Stimulated activated CD8-positive, alpha-beta memory T cell treated with anti-CD3 and anti-CD28 coated beads, Interleukin-12 subunit alpha, Interleukin-12 subunit beta, amount 100 ng/mL, for 24 hours (primary cell): ENCODE measurements at regions not wholly inside any gene's neighbourhood (a gene's known extent, or its start where the extent isn't known, plus 50 kb on each side); places are given as distances from the start of the nearest gene placed in this dataset.

Experiments used
- DNase-seq: peaks from one replicate; pipeline ENCODE4 v3.0.0-alpha.2; 2020; ENCODE audit errors: extremely low read depth

DNA sequence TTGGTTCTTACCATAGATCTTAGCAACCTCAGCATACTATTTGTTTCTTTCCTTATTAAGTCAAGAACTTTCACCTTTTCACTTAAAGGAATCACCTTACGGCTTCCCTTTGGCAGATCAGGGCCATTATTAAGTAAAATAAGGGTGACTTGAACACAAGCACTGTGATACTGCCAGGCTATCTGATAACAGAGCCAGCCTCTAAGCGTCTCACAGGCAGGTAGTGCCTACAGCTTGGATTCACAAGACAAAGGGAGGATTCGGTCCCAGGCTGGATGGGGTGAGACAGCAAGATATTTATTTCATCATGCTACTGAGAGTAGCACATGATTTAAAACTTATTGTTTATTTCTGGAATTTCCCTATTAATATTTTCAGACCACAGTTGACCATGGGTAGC is 218.6 kb downstream of the FOXO1 start:
- DNase-seq, result no peak

- DNase-seq, result no peak
Measured at GRCh38 chr13:40452038-40452666, 214.3 kb downstream of the FOXO1 start.

DNA sequence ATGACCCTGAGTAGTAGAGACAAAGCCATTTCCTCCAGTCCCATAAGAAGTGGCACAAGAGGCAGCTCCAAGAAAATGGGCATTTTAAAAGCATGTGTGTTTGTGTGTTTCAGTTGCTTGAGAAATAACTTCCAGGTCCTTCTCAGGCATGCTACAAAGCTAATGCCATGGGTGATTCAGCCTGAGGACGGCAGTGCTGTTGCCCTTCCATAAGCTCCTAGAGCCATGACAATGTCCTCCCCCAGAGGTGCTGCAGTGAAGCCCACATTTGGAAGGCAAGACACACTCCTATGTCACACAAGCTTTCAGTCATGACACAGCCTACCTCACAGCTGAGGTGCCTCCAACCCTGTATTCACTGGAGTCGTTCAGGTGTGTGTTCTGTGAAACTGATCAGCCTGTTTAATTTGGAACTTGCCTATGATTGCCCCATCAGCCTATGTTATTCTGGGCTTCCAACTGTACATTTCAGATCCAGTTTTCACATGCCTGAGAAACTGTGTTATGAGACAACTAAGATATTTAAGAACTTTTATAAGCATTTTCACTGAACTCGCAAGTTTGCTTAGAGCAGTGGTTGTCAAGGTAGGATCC is 213.6 kb downstream of the FOXO1 start:
- no peak for DNase-seq

DNA sequence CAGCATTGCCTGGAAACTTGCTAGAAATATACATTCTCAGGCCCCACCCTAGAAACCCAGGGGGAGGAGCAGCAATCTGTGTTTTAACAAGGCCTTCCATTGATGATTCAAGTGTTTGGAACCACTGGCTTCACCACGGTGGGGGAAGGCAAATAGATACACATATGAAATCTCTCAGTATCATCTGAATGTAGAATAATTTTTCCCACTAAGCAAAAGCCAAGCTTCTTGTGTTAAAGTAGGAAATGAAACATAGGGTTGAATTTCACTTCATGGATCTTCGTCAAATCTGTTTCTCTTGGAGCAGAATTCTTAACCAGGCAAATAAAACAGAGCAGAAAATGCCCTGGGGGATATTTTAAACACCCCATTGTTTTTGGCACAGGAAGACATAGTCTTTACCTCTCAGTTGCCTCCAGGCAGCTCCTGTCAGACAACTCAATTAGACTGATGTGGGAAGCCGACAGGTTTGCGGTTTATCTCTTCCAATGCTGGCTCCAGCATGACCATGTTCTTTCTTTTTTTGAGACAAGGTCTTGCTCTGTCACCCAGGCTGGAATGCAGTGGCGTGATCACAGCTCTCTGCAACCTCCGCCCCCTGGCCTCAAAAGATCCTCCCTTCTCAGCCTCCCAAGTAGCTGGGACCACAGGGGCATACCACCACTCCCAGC is 213.0 kb downstream of the FOXO1 start:
- DNase-seq, result no peak

- no peak for DNase-seq
Measured at GRCh38 chr13:40456397-40456953, 210.0 kb downstream of the FOXO1 start.

DNA sequence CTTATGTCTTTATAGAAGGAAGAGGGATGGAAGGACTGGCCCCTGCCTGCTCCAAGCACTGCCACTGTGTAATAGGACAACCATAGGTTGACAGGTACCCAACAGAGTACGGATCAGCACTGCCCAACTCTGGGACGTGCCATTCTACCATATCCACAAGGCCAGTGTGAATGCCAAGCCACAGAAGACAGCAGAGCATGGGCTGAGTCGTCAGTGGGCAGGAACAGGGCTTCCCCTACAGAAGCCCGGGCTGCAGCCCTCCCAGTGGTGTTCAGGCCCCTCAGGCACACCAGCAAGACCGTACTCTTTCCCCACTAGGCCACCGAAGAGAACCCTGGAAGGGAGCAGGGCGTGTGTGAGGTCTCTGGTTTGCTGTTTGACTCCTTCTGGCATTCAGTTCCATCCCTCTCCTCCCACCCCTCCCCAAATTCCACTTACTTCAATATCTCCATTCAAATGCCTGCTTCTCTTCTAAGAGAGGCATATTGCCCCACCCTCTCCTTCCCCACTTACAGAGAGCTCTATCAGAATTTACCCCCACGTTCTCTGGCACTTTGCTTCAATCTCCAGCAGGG is 209.4 kb downstream of the FOXO1 start:
- no peak for DNase-seq

DNA sequence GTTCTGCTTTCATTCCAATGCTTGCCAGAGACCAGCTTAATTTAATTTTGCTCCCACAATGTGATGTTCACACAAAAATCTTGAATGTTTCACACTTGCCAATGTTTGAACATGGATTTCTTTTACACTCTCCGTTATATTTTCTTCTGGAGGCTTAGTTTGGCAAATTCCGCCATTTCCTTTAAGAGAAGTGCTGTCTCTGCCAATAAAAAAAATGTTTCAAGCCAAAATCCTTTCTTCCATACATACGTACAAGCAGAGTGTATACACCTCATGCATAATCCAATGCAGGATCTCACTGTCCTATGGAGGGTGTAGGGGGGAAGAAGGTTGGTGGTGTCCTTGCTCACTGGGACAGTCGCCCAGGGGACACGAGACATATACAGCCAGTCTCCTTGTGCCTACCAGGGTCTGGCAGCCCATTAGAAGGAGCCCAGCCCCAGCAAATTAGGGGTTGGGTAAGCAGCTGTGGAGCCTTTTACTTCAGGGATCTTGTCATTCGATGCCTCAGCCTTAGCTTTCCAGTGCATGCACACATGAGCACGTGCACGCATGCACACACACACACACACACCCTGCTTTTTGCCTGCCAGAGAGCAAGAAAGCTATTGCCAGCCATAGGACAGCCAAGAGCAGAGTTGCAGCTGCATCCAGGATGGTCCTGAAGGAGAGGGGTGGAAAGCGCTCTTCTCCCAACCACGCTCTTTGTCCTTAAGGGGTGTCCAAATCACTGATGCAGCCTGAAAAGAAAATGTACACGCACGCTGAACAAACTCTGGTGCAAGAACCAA is 208.3 kb downstream of the FOXO1 start:
- DNase-seq, result no peak

GRCh38 chr13:40458720-40458990 is 207.8 kb downstream of the FOXO1 start:
- no peak for DNase-seq

DNA sequence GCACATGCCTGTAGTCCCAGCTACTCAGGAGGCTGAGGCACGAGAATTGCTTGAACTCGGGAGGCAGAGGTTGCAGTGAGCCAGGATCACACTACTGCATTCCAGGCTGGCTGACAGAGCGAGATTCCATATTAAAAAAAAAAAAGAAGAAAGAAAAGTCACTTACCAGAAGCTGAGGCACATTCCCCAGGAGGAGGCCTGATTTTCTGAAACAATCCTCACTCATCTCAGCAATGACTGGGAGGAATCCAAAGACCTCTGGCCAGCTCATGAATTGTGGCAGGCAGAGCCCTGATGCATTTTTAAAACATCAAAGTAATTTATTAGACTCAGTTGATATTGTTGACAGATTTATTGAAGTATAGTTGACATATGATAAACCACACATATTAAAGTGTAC is 206.3 kb downstream of the FOXO1 start:
- no peak for DNase-seq

DNA sequence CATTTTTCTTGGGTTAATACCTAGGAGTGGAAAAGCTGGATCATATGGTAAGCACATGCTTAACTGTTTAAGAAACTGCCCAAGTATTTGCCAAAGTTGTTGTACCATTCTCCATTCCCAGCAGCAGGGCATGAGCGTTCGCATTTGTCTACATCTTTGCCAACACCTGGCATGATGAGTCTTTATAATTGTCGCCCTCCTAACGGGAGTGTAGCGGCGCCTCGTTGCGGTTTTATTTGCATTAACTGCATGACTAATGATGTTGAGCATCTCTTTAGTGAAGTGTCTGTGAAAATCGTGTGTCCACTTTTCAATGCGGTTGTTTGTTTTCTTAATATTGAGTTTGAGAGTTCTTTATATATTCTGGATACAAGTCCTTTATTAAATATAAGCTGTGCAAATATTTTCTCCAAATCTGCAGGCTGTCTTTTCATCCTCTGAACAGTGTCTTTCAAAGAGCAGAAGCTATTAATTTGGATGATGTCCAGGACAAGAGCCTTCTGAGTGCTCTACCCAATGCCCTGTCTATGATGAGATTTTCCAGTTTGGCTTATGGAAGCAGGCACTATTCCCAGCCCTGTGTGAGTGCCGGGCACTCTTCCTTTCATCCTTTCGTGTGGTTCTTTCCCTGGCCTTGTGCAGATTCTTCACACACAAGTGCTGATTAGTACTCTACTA is 202.0 kb downstream of the FOXO1 start:
- no peak for DNase-seq

DNA sequence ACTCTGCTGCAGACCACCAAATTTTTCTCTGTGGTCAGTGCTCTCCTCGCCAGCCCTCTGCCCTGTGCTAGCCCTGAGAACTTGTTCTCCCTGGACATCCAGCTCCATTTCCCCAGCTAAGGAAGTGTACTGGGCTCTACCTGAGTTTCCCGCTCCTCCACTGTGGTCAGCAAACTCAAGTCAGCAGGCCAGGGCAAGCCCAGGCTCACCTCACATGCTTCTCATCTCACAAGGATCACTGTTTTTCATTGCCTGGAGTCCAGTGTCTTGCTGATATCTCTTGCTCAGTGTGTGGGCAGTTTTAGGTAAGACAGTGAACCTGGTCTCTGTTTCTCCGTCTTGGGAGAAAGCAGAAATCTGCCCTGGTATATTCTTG is 201.4 kb downstream of the FOXO1 start:
- no peak for DNase-seq

GRCh38 chr13:40466272-40466671 is 200.2 kb downstream of the FOXO1 start:
- DNase-seq, result no peak

DNA sequence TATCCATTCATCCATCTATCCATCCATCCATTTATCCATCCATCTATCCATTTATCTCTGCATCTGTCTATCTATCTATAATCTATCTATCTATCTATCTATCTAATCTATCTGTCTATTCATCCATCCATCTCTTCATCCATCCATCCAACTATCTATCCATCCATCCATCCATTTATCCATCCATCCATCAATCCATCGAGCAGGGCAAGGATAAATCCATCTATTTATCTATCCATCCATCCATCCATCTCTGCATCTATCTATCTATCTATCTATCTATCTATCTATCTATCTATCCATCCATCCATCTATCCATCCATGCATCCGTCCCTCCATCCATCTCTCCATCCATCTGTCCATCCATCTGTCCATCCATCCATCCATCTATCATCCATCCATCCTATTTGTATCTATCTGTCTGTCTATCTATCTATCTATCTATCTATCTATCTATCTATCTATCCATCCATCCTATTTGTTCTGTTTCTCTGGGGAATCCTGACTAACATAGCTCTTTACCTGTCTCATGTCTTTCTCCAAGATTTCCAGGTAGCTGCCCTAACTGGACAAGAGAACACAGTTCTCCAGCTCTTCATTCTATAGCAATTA is 198.1 kb downstream of the FOXO1 start:
- no peak for DNase-seq

DNA sequence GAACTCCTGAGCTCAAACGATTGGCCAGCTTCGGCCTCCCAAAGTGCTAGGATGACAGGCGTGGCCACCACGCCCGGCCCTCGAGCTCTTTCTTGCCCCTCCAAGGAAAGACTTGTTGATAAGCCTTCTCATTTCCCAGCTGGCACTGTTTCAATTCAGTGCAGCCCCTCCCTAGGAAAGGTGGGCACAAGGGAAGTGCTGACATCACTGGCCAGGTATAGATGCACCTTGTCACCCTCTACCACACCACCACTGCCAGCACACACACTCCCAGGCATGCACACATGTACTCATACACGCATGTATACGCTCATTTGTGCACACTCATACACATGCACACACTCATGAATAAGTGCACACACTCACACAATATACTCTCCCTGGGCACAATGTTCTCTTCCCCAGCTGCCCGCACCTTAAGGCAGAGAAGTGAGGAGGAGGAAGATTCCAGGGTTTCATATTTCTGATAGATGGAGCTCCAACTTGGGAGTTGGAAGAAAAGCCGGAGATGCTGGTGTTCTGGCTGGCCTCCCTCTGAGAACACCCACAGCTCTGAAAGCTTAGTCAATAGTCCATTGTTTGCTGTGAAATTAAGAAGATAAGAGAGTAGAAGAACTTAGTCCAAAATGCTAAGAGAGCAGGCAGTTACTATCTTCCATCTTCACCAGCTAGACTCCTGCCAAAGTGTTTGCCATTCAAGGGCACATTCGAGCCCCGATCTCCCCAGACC is 196.7 kb downstream of the FOXO1 start:
- DNase-seq, result no peak

GRCh38 chr13:40470660-40471059 is 195.8 kb downstream of the FOXO1 start:
- DNase-seq, result no peak

DNA sequence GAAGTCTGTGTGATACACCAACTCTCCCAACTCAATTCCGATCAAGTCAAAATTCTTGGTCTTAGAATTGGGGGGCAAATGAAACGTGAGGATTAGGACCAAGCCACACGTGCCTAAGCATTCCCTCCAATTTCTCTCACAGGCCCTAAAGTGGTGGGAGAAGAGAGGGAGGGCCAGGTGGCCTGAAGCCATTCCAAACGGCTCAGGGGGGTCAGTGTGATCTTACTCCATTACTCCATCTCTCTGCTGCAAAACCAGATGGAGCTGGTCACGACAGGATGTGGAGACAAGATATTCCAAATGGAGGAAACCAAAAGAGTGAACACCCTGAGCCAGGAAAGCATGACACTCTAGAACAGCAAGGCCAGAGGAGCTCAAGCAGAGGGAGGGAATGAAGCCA is 195.4 kb downstream of the FOXO1 start:
- DNase-seq, result no peak

GRCh38 chr13:40471911-40472310 is 194.5 kb downstream of the FOXO1 start:
- DNase-seq, result no peak

DNA sequence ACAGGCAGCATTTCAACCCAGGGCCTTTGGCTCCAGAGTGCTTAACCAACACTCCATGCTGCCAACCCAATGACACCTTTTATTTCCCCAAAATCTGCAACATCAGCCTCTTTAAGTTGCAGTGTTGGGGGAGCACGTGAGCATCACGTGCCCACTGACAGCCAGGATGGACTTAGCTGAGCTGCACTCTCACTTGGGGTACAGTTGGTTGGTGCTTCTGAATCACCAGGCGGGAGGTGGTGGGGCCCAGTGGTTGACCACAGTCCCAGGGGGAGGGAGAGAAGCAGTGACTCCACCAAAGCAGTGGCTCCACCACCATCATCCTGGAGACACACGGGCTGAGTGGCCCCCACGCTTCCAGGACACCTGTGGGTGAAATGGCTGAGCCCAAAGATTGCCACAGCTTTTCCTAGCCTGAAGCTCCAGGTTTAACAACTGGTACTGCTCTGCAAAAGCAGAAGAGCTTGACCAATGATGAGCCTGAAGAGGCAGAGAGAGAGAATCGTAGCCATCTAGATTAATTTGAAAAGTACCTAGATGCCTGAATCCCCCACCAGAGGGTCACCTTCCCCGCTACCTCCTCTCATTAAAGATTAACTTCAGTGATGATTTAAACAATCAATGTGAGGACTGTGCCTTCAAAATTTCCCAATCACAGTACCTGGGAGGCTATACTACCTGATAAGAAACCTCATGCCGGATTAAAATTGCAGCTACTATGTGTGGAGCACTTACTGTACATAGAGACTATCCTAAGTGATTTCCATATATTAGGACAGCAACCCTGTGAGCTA is 193.8 kb downstream of the FOXO1 start:
- DNase-seq, result no peak

DNA sequence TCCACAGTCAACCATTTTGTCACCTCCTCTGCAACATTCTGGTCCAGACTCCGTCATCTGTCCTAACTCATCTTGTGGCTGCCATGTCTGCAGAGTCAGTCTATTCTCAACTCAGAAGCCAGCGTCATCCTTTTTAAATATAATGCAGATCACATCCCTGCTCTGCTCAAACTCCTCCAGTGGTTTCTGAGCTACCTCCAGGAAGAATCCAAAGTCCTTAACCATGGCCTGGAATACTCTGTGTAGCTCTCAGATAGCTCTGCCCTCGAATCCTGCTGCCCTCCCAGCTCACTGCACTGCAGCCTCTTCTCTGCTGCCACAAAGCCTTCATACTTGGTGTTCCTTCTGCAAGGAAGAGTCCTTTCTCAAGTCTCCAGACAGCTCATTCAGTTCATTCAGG is 190.8 kb downstream of the FOXO1 start:
- no peak for DNase-seq
